ENCODE measurements at regions not wholly inside any gene's neighbourhood (a gene's known extent, or its start where the extent isn't known, plus 50 kb on each side); places are given as distances from the start of the nearest gene placed in this dataset.

GRCh38 chrX:20838477-20838876 is 535.7 kb upstream of the CNKSR2 start:
- no peak for TF ChIP-seq EZH2 (IDR thresholded peaks at IDR 0.05)
- TF ChIP-seq POLR2AphosphoS5 (IDR thresholded peaks at IDR 0.05; ENCODE audit: borderline replicate concordance, low read depth, low read length), result no peak
- no peak for TF ChIP-seq FOXP2 (optimal IDR thresholded peaks at IDR 0.05; ENCODE audit: control extremely low read depth, extremely low read length, insufficient read depth)

Measured in SK-N-MC (cell line).